Subcutaneous abdominal adipose tissue (tissue), 5 donors: ENCODE measurements at regions not wholly inside any gene's neighbourhood (a gene's known extent, or its start where the extent isn't known, plus 50 kb on each side); places are given as distances from the start of the nearest gene placed in this dataset.

Experiments used
- H3K27ac ChIP-seq: one replicate; pipeline ENCODE4 v1.7.0; 2013; ENCODE audit warnings: low read depth, mild to moderate bottlenecking, inconsistent platforms, low read length, moderate library complexity
- H3K27me3 ChIP-seq, 5 donors: one replicate each; pipeline ENCODE4 v1.7.0; 2013; ENCODE audit warnings: low read length in 5 of 5, inconsistent platforms in 1 of 5; ENCODE audit not compliant: control insufficient read depth in 5 of 5, insufficient read depth in 4 of 5
- H3K36me3 ChIP-seq, 5 donors: one replicate each; pipeline ENCODE4 v1.7.0; 2013; ENCODE audit warnings: low read length in 5 of 5; ENCODE audit not compliant: control insufficient read depth in 5 of 5, insufficient read depth in 5 of 5
- H3K4me1 ChIP-seq, 5 donors: one replicate each; pipeline ENCODE4 v1.7.0; 2013; ENCODE audit warnings: low read length in 5 of 5, mild to moderate bottlenecking in 3 of 5, moderate library complexity in 1 of 5; ENCODE audit not compliant: control insufficient read depth in 5 of 5, insufficient read depth in 5 of 5
- H3K4me3 ChIP-seq, 5 donors: one replicate each; pipeline ENCODE4 v1.7.0; 2013; ENCODE audit warnings: low read length in 5 of 5, low read depth in 1 of 5
- H3K9ac ChIP-seq, 5 donors: one replicate each; pipeline ENCODE4 v1.7.0; 2013; ENCODE audit warnings: low read length in 5 of 5, mild to moderate bottlenecking in 4 of 5, moderate library complexity in 3 of 5
- H3K9me3 ChIP-seq, 5 donors: one replicate each; pipeline ENCODE4 v1.7.0; 2013; ENCODE audit warnings: low read length in 5 of 5; ENCODE audit not compliant: control insufficient read depth in 5 of 5
- donor health status: healthy.
- donor health status: healthy.
- donor health status: healthy.
- donor health status: healthy.
- donor health status: healthy.

DNA sequence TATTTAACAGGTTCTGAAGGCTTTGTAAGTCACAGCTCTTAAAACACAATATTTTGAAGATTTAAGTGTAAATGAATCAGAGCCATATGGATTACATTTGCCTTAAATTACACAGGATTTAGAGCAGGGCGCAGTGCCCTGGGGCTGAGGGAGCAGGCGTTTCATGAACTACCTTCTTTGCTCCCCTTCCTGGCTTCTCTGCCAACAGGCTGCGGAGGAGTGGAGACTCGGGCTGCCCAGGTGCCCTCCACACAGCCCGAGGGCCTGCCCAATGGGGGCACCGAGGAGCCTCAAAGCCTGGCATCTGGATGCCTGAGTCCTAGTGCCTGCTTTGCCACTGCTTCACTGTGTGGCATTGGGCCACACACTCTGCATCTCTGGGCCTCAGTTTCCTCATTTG lies 90.6 kb upstream of the HAND1 start:
- no peaks in the 10 kb centered on the region for H3K4me1 ChIP-seq
- H3K9ac ChIP-seq: no peak overlapping the region
- peaks cover 0 to 9% (median 3%) of the 10 kb centered on the region in 5 donors for H3K27me3 ChIP-seq
- no peak overlapping the region for H3K4me3 ChIP-seq
- H3K27ac ChIP-seq: no peak overlapping the region
- H3K9me3 ChIP-seq: no peaks in the 10 kb centered on the region
- no peaks in the 10 kb centered on the region for H3K36me3 ChIP-seq

DNA sequence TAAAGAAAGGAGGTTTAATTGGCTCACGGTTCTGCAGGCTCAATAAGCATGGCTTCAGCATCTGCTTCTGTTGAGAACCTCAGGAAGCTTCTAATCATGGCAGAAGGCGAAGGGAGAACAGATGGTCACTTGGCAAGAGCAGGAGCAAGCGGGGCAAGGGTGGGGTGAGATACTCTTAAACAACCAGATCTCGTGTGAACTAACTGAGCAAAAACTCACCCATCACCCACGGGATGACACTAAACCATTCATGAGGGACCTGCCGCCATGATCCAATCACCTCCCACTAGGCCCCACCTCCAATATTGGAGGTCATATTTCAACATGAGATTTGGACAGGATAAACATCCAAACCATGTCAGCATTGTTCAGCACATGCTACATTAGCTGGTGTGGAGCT lies 89.1 kb upstream of the HAND1 start:
- no peaks in the 10 kb centered on the region for H3K36me3 ChIP-seq
- no peaks in the 10 kb centered on the region for H3K9me3 ChIP-seq
- H3K4me1 ChIP-seq: no peaks in the 10 kb centered on the region
- no peak overlapping the region for H3K9ac ChIP-seq
- no peak overlapping the region for H3K27ac ChIP-seq
- H3K27me3 ChIP-seq: peaks cover 0 to 7% (median 3%) of the 10 kb centered on the region in 5 donors
- no peak overlapping the region for H3K4me3 ChIP-seq

DNA sequence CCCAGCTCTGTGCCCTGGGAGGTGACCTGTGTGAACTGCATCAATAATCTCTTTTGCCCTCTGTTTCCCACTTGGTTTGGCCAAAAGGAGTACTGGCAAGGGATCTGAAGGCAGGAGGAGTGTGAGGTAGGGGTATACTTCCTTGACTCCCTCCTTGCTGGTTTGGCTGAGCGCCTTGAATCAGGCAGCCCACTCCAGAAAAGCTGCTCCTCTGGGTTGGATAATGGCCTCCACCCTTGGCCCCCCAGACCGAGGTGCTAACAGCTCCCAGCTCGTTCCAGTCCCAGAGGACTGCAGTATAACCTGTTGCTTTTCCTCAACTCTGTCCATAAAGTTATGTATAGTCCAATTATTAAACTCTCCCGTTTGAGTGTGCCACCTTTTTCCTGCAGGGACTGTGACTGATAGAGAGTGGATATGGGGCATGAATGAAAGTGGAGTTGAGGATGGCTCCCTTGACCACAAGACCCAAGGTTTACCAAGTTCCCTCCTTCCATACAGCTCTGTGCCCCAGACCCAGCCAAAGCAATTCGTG lies 88.2 kb upstream of the HAND1 start:
- Histone ChIP-seq H3K36me3 (no peaks in the 10 kb centered on the region), H3K4me3 (no peak overlapping the region), H3K27me3 (peaks cover 0 to 7% (median 3%) of the 10 kb centered on the region in 5 donors), H3K9me3 (no peaks in the 10 kb centered on the region), H3K4me1 (no peaks in the 10 kb centered on the region), H3K27ac (no peak overlapping the region), H3K9ac (no peak overlapping the region)

GRCh38 chr5:154565123-154565522 lies 87.1 kb upstream of the HAND1 start:
- no peaks in the 10 kb centered on the region for H3K4me1 ChIP-seq
- H3K4me3 ChIP-seq: no peak overlapping the region
- peaks cover 0 to 7% (median 3%) of the 10 kb centered on the region in 5 donors for H3K27me3 ChIP-seq
- H3K27ac ChIP-seq: no peak overlapping the region
- no peak overlapping the region for H3K9ac ChIP-seq
- no peaks in the 10 kb centered on the region for H3K9me3 ChIP-seq
- H3K36me3 ChIP-seq: no peaks in the 10 kb centered on the region

DNA sequence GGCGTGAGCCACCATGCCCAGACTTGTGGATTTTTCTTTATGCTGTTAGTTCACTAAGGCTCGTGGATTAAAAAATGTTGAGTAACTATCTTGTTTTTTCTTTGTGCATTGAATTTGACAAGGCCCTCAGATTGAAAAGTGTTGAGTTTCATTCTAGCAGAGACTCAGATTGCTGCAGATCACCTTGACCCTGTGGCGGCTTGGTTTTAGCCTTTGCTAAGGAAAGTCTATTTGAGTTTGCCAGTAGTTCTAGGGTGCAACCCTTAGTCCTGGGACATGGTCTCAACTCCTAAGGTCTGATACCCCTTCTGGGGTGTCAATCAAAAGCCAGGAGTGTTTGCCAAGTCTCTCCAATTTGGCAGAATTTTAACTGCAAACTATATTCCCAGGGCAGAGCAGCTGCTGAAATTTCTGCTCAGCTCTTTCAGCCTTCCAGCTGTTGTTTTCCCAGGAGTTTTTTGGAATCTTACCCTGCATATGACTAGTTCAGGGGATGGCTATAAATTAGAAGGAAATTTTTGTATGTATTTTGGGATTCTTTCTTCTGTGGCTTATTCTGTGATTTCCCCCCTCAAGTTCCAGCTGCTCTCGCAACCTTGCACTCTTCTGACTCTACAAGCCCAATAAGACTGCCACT lies 84.3 kb upstream of the HAND1 start:
- Histone ChIP-seq H3K36me3 (no peaks in the 10 kb centered on the region), H3K27me3 (peaks cover 0 to 7% (median 3%) of the 10 kb centered on the region in 5 donors), H3K4me1 (no peaks in the 10 kb centered on the region), H3K4me3 (no peak overlapping the region), H3K27ac (no peak overlapping the region), H3K9ac (no peak overlapping the region), H3K9me3 (no peaks in the 10 kb centered on the region)

GRCh38 chr5:154559398-154560276 lies 81.6 kb upstream of the HAND1 start:
- H3K4me1 ChIP-seq: no peaks in the 10 kb centered on the region
- H3K4me3 ChIP-seq: no peak overlapping the region
- no peaks in the 10 kb centered on the region for H3K27me3 ChIP-seq
- no peaks in the 10 kb centered on the region for H3K9me3 ChIP-seq
- no peak overlapping the region for H3K9ac ChIP-seq
- H3K27ac ChIP-seq: no peak overlapping the region
- H3K36me3 ChIP-seq: no peaks in the 10 kb centered on the region

GRCh38 chr5:154557548-154557947 lies 79.5 kb upstream of the HAND1 start:
- no peak overlapping the region for H3K27ac ChIP-seq
- H3K27me3 ChIP-seq: no peaks in the 10 kb centered on the region
- H3K4me3 ChIP-seq: no peak overlapping the region
- peaks cover 0 to 10% (median 9%) of the 10 kb centered on the region in 5 donors for H3K9me3 ChIP-seq
- no peaks in the 10 kb centered on the region for H3K36me3 ChIP-seq
- H3K4me1 ChIP-seq: no peaks in the 10 kb centered on the region
- no peak overlapping the region for H3K9ac ChIP-seq

DNA sequence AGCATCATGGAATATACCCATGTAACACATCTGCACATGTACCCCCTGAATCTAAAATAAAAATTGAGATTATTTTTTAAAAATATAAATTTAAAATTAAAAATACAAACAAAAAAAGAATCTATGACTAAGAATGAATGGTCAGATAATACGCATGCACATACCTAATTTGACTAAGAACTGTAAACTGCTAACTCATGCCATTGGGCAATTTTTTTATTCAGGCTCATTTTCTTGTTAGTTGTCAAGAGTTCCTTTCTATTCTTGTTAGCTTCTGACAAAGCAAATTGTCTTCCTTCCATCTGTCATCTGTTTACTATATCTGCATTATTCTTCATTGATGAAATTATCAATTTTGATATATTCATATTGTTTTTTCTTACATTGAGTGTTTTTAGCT lies 69.5 kb upstream of the HAND1 start:
- no peaks in the 10 kb centered on the region for H3K36me3 ChIP-seq
- H3K27me3 ChIP-seq: peaks cover 0 to 7% (median 3%) of the 10 kb centered on the region in 5 donors
- no peak overlapping the region for H3K27ac ChIP-seq
- H3K4me3 ChIP-seq: no peak overlapping the region
- no peaks in the 10 kb centered on the region for H3K4me1 ChIP-seq
- peaks cover 0 to 3% (median 0%) of the 10 kb centered on the region in 5 donors for H3K9me3 ChIP-seq
- no peak overlapping the region for H3K9ac ChIP-seq

GRCh38 chr5:154546719-154547118 lies 68.7 kb upstream of the HAND1 start:
- no peak overlapping the region for H3K4me3 ChIP-seq
- no peaks in the 10 kb centered on the region for H3K4me1 ChIP-seq
- no peak overlapping the region for H3K27ac ChIP-seq
- H3K9me3 ChIP-seq: peaks cover 0 to 3% (median 0%) of the 10 kb centered on the region in 5 donors
- H3K36me3 ChIP-seq: no peaks in the 10 kb centered on the region
- H3K27me3 ChIP-seq: peaks cover 0 to 9% (median 7%) of the 10 kb centered on the region in 5 donors
- no peak overlapping the region for H3K9ac ChIP-seq

- Histone ChIP-seq H3K4me1 (no peaks in the 10 kb centered on the region), H3K27ac (no peak overlapping the region), H3K4me3 (no peak overlapping the region), H3K9me3 (no peaks in the 10 kb centered on the region), H3K27me3 (peaks cover 0 to 15% (median 7%) of the 10 kb centered on the region in 5 donors), H3K9ac (no peak overlapping the region), H3K36me3 (no peaks in the 10 kb centered on the region)
Measured at GRCh38 chr5:154544646-154545045, 66.6 kb upstream of the HAND1 start.
